Activated T-cell treated with anti-CD3 and anti-CD28 coated beads, Interleukin-2, amount 50 U/mL, for 48 hours (primary cell): ENCODE measurements at regions not wholly inside any gene's neighbourhood (a gene's known extent, or its start where the extent isn't known, plus 50 kb on each side); places are given as distances from the start of the nearest gene placed in this dataset.

Source experiments
- DNase-seq, 2 experiments: peaks; one replicate each; pipeline ENCODE4 v3.0.0-alpha.2; 2020

- no peak for DNase-seq
Measured at GRCh38 chr9:108479989-108480652, 375.7 kb downstream of the ACTL7B start.

GRCh38 chr9:108478431-108479332, 377.1 kb downstream of the ACTL7B start:
- DNase-seq, result peak in 1 of 2 experiments; percentile 19

- no peak for DNase-seq
Measured at GRCh38 chr9:108477529-108478006, 378.2 kb downstream of the ACTL7B start.

GRCh38 chr9:108476574-108476973, 379.2 kb downstream of the ACTL7B start:
- no peak for DNase-seq

GRCh38 chr9:108475813-108476212, 380.0 kb downstream of the ACTL7B start:
- no peak for DNase-seq

- no peak for DNase-seq
Measured at GRCh38 chr9:108474356-108474755, 381.4 kb downstream of the ACTL7B start.

- DNase-seq, result no peak
Measured at GRCh38 chr9:108473209-108474112, 382.3 kb downstream of the ACTL7B start.

GRCh38 chr9:108469654-108470053, 386.1 kb downstream of the ACTL7B start:
- DNase-seq, result no peak

- DNase-seq, result peak; percentile 44 to 55
Measured at GRCh38 chr9:108468364-108468763, 387.4 kb downstream of the ACTL7B start.

- DNase-seq, result no peak
Measured at GRCh38 chr9:108467653-108468324, 388.0 kb downstream of the ACTL7B start.

- no peak for DNase-seq
Measured at GRCh38 chr9:108467161-108467560, 388.6 kb downstream of the ACTL7B start.

- DNase-seq, result no peak
Measured at GRCh38 chr9:108466304-108466703, 389.5 kb downstream of the ACTL7B start.

GRCh38 chr9:108463932-108464606, 391.7 kb downstream of the ACTL7B start:
- DNase-seq, result no peak

GRCh38 chr9:108456903-108457302, 398.9 kb downstream of the ACTL7B start:
- no peak for DNase-seq

GRCh38 chr9:108445431-108446071, 410.2 kb downstream of the ACTL7B start:
- no peak for DNase-seq

- no peak for DNase-seq
Measured at GRCh38 chr9:108444400-108445358, 411.1 kb downstream of the ACTL7B start.

- DNase-seq, result no peak
Measured at GRCh38 chr9:108443741-108444140, 412.0 kb downstream of the ACTL7B start.

- DNase-seq, result no peak
Measured at GRCh38 chr9:108443019-108443633, 412.7 kb downstream of the ACTL7B start.

- no peak for DNase-seq
Measured at GRCh38 chr9:108442627-108443018, 413.2 kb downstream of the ACTL7B start.

- DNase-seq, result no peak
Measured at GRCh38 chr9:108441726-108442125, 414.1 kb downstream of the ACTL7B start.
